K562 (cell line): ENCODE measurements at regions not wholly inside any gene's neighbourhood (a gene's known extent, or its start where the extent isn't known, plus 50 kb on each side); places are given as distances from the start of the nearest gene placed in this dataset.

Experiments
- ATAC-seq: fragments of 200-7000 bp; cut with Tn5 transposase; 3 replicates; pipeline ENCODE4 v1.9.1; 2020; ENCODE audit warnings: moderate library complexity
- BruUV-seq: library from RNA; stranded (reverse); fragments of 400-500 nt; replicated peaks from 2 replicates; lab custom pipeline; 2021; lab: Mats Ljungman, UMichigan
- CTCF ChIA-PET: fragments of 300-600 bp; formaldehyde crosslinking; extraction: SDS; loops from one replicate; lab custom pipeline; 2021; ENCODE audit warnings: low intra/inter-chr PET ratio; lab: Yijun Ruan, JAX
- POLR2A ChIA-PET: fragments of 300-600, 350-650 bp; sonication (Branson Sonifier 250); formaldehyde crosslinking; extraction: SDS; loops from one replicate; lab custom pipeline; 2021; ENCODE audit warnings: antibody characterized with exemption, inconsistent platforms; lab: Yijun Ruan, JAX
- DNase-seq, 4 experiments: peaks; one replicate each; pipeline versions ENCODE4 v3.0.0 to v3.0.0-alpha.2; 2011 to 2018; ENCODE audit warnings: low spot score in 3 of 4, mixed read lengths in 3 of 4; ENCODE audit errors: extremely low read depth in 1 of 4
- FAIRE-seq: peaks from 2 replicates; lab custom pipeline; 2011; peaks lifted over from hg19 to GRCh38; lab: Jason Lieb, UNC
- H2AFZ ChIP-seq: 2 replicates; pipeline ENCODE4 v1.6.0; 2011; ENCODE audit warnings: low read depth, low read length, control low read depth, inconsistent platforms
- H3K27ac ChIP-seq: fragments of 200-600 bp; 3 replicates; pipeline ENCODE4 v1.8.0; 2011; ENCODE audit warnings: low read depth, mild to moderate bottlenecking, control low read depth, inconsistent platforms, low read length, moderate library complexity, mixed read lengths; ENCODE audit errors: extremely low read depth
- H3K27me3 ChIP-seq, 2 experiments: fragments of 300-600 bp in 1 of 2; 2 replicates in 1 of 2; 3 replicates in 1 of 2; pipeline versions ENCODE4 v1.6.0 to v1.8.0; 2011; ENCODE audit warnings: inconsistent platforms in 2 of 2, low read length in 2 of 2, mild to moderate bottlenecking in 1 of 2, mixed read lengths in 1 of 2, moderate library complexity in 1 of 2; ENCODE audit not compliant: control insufficient read depth in 2 of 2, insufficient read depth in 2 of 2
- H3K36me3 ChIP-seq: fragments of 300-600 bp; 3 replicates; pipeline ENCODE4 v1.8.0; 2011; ENCODE audit warnings: mild to moderate bottlenecking, low read length, inconsistent platforms; ENCODE audit not compliant: control insufficient read depth, insufficient read depth
- H3K4me1 ChIP-seq, 2 experiments: fragments of 200-600 bp in 1 of 2; replicated peaks in 1 of 2; 2 replicates in 1 of 2; 3 replicates in 1 of 2; pipeline versions ENCODE4 v1.5.1 to v1.8.0; 2011; ENCODE audit warnings: inconsistent platforms in 2 of 2, low read length in 2 of 2, mild to moderate bottlenecking in 1 of 2, mixed read lengths in 1 of 2, moderate library complexity in 1 of 2; ENCODE audit not compliant: control insufficient read depth in 2 of 2, insufficient read depth in 2 of 2
- H3K4me2 ChIP-seq: 2 replicates; pipeline ENCODE4 v1.6.1; 2011; ENCODE audit warnings: low read length, control low read depth, inconsistent platforms, mixed read lengths; ENCODE audit not compliant: insufficient read depth
- H3K4me3 ChIP-seq: fragments of 200-600 bp; sonication (generic), shearing (Covaris generic); 2 replicates; pipeline ENCODE4 v1.5.1; 2016; ENCODE audit warnings: control low read depth, inconsistent platforms
- H3K79me2 ChIP-seq: fragments of 200-600 bp; 3 replicates; pipeline ENCODE4 v1.8.0; 2011; ENCODE audit warnings: low read length, inconsistent platforms; ENCODE audit not compliant: control insufficient read depth, insufficient read depth
- H3K9ac ChIP-seq, 2 experiments: 2 replicates each; pipeline versions ENCODE4 v1.6.0 to v1.6.1; 2011; ENCODE audit warnings: low read depth in 2 of 2, low read length in 2 of 2, control low read depth in 1 of 2, inconsistent platforms in 1 of 2, mild to moderate bottlenecking in 1 of 2, mixed read lengths in 1 of 2; ENCODE audit not compliant: insufficient read depth in 1 of 2
- H3K9me1 ChIP-seq: one replicate; pipeline ENCODE4 v1.6.0; 2011; ENCODE audit warnings: inconsistent platforms, mild to moderate bottlenecking, low read length, moderate library complexity; ENCODE audit not compliant: control insufficient read depth, insufficient read depth
- H3K9me3 ChIP-seq: replicated peaks from 2 replicates; pipeline ENCODE4 v1.5.1; 2011; ENCODE audit warnings: low read depth, low read length, inconsistent platforms; ENCODE audit not compliant: control insufficient read depth, insufficient read depth
- H4K20me1 ChIP-seq: replicated peaks from 2 replicates; pipeline ENCODE4 v1.6.1; 2011; ENCODE audit warnings: low read length, inconsistent platforms, mixed read lengths; ENCODE audit not compliant: control insufficient read depth, insufficient read depth
- ARID1B ChIP-seq: fragments of 450-650 bp; IDR thresholded peaks from 2 replicates; pipeline ENCODE4 v1.6.1; 2016; ENCODE audit warnings: antibody characterized with exemption, mild to moderate bottlenecking, inconsistent platforms
- NR2C2 ChIP-seq, 2 experiments: fragments of 200-800 bp in 1 of 2; sonication (Bioruptor generic) in 1 of 2; sonication (generic) in 1 of 2; formaldehyde crosslinking in 1 of 2; IDR thresholded peaks; 2 replicates each; pipeline versions ENCODE4 v1.6.1 to v1.8.0; 2016 to 2022; ENCODE audit warnings: mild to moderate bottlenecking in 1 of 2, missing compliant biosample characterization in 1 of 2, missing genetic modification characterization in 1 of 2, missing genetic modification reagents in 1 of 2
- PCBP1 ChIP-seq: fragments of 200-400 bp; formaldehyde crosslinking; IDR thresholded peaks from 2 replicates; pipeline ENCODE4 v1.6.1; 2018; ENCODE audit warnings: mild to moderate bottlenecking, low read depth, low read length; ENCODE audit not compliant: poor library complexity, severe bottlenecking
- SNRNP70 ChIP-seq: fragments of 200-400 bp; formaldehyde crosslinking; optimal IDR thresholded peaks from 2 replicates; pipeline ENCODE3; 2017; ENCODE audit warnings: low read depth, low read length
- STAT5B ChIP-seq: fragments of 250-450 bp; sonication (Bioruptor Pico); IDR thresholded peaks from 2 replicates; pipeline ENCODE4 v1.8.0; 2021; ENCODE audit warnings: mild to moderate bottlenecking, inconsistent platforms
- ZBTB49 ChIP-seq: sonication (generic); formaldehyde crosslinking; IDR thresholded peaks from 2 replicates; pipeline ENCODE4 v1.8.0; 2022; ENCODE audit warnings: missing genetic modification reagents, mild to moderate bottlenecking, borderline replicate concordance
- ZNF274 ChIP-seq: IDR thresholded peaks from 2 replicates; pipeline ENCODE4 v1.6.1; 2011; ENCODE audit warnings: low read depth, mild to moderate bottlenecking, low read length, moderate library complexity, borderline replicate concordance
- WGBS: fragments of 100-300 bp; shearing (Covaris generic); methylation state at CpG from one replicate; pipeline ENCODE4 v1.1.6; 2016; ENCODE audit warnings: low coverage, mixed read lengths; ENCODE audit not compliant: insufficient coverage; ENCODE audit errors: missing lambda C conversion rate; 5-methylcytosine and 5-hydroxymethylcytosine counted together
- in situ Hi-C: fragments of 300-500 bp; cut with MboI; formaldehyde crosslinking; loops from 4 replicates; pipeline ENCODE4 v1.15.0; 2018; ENCODE audit warnings: inconsistent platforms, mixed read lengths
- intact Hi-C: fragments of 100-400 bp; cut with micrococcal nuclease; formaldehyde crosslinking; loops from 2 replicates; pipeline ENCODE4 v1.14.2; 2022
- TF ChIP-seq, protein P1 (sequence below), 2 experiments: IDR thresholded peaks; 2 replicates each; pipeline ENCODE4 v1.6.1; 2011; ENCODE audit warnings: borderline replicate concordance in 1 of 2, control low read depth in 1 of 2, low read depth in 1 of 2, low read length in 1 of 2, mild to moderate bottlenecking in 1 of 2, mixed read lengths in 1 of 2, moderate library complexity in 1 of 2; ENCODE audit not compliant: insufficient read depth in 1 of 2, insufficient read length in 1 of 2, poor library complexity in 1 of 2, severe bottlenecking in 1 of 2; ENCODE audit errors: extremely low read depth in 1 of 2
- TF ChIP-seq, protein P2 (sequence below): fragments of 150-350 bp; IDR thresholded peaks from 2 replicates; pipeline ENCODE4 v1.6.1; 2014; ENCODE audit warnings: low read depth, mild to moderate bottlenecking, low read length, borderline replicate concordance

DNA sequence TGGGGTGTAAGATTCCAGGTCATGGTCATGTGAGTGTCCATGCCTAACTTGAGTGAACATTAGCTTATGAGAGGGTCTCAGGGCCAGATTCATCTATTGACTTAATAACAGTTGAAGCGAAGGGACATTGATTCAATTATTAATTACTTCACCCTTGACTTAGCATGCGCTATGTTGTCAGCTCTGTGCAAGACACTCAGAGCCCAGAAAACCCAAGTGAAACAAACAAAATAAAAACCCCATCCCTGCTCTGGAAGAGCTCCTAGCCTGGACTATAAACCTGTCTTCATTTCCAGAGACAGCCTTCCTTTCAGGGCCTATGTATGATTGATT, 66.0 kb upstream of the TNS3 start (continued):
- TF ChIP-seq ARID1B (no peak), ZNF274 (no peak)

DNA sequence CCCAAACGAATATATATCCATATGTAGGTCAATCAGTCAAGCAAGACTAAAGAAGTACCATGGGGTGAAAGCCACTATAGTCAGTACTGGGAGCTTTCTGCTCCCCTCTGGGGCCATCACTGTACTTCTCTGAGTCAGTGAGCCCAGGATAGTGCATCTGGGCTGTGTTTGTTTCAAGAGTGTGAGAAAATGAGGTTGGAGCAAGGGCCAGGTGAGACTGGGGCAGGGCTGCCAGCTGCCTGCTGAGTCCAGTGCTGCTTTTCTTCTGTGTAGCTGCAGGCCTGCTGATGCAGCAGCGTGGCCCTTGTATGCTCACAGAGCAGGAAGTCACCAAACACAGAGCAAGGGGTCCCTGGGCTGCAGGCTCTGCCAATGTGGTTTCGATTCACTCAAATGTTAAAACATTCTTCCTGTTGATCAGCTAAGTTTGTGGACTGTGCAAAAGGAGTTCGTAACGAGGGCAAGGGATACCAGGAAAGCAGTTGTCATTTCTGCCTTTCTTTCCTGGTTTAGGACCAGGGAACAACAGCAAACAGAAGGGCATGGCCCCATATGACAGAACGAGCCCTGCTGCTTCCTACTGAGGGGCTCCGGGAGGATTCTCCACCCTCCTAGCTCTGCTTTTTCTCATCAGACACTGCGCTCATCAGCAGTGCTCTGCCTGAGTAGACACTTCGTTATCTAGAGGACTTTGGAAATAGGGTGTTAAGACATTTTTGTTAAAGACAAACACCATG, 65.4 kb upstream of the TNS3 start:
- CTCF ChIA-PET = no interaction called here

More for the DNA sequence above, 65.4 kb upstream of the TNS3 start:
- no peak overlapping the region for H3K27ac ChIP-seq
- intact Hi-C loops (no loop called here), in situ Hi-C loops (no loop called here)
- POLR2A ChIA-PET = no interaction called here
- no peak overlapping the region for H3K4me3 ChIP-seq
- peaks cover 0 to 33% of the 10 kb centered on the region in 2 experiments; a peak in 2 of 5 replicates for H3K27me3 ChIP-seq
- ATAC-seq = no peak
- no peak overlapping the region for H3K9ac ChIP-seq
- no peaks in the 10 kb centered on the region for H3K9me3 ChIP-seq
- TF ChIP-seq, protein P1, sequence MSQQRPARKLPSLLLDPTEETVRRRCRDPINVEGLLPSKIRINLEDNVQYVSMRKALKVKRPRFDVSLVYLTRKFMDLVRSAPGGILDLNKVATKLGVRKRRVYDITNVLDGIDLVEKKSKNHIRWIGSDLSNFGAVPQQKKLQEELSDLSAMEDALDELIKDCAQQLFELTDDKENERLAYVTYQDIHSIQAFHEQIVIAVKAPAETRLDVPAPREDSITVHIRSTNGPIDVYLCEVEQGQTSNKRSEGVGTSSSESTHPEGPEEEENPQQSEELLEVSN (IDR thresholded peaks at IDR 0.05; ENCODE audit: borderline replicate concordance in 1 of 2, extremely low read depth in 1 of 2, insufficient read depth in 1 of 2, insufficient read length in 1 of 2, low read depth in 1 of 2, low read length in 1 of 2, poor library complexity in 1 of 2, severe bottlenecking in 1 of 2) = no peak
- TF ChIP-seq STAT5B (CRISPR knock-in tag) (no peak), NR2C2 (CRISPR knock-in tag; IDR thresholded peaks at IDR 0.05) (no peak), NR2C2 (tag; IDR thresholded peaks at IDR 0.05) (no peak), PCBP1 (no peak), SNRNP70 (no peak), ZBTB49 (CRISPR knock-in tag) (no peak)
- TF ChIP-seq, protein P2, sequence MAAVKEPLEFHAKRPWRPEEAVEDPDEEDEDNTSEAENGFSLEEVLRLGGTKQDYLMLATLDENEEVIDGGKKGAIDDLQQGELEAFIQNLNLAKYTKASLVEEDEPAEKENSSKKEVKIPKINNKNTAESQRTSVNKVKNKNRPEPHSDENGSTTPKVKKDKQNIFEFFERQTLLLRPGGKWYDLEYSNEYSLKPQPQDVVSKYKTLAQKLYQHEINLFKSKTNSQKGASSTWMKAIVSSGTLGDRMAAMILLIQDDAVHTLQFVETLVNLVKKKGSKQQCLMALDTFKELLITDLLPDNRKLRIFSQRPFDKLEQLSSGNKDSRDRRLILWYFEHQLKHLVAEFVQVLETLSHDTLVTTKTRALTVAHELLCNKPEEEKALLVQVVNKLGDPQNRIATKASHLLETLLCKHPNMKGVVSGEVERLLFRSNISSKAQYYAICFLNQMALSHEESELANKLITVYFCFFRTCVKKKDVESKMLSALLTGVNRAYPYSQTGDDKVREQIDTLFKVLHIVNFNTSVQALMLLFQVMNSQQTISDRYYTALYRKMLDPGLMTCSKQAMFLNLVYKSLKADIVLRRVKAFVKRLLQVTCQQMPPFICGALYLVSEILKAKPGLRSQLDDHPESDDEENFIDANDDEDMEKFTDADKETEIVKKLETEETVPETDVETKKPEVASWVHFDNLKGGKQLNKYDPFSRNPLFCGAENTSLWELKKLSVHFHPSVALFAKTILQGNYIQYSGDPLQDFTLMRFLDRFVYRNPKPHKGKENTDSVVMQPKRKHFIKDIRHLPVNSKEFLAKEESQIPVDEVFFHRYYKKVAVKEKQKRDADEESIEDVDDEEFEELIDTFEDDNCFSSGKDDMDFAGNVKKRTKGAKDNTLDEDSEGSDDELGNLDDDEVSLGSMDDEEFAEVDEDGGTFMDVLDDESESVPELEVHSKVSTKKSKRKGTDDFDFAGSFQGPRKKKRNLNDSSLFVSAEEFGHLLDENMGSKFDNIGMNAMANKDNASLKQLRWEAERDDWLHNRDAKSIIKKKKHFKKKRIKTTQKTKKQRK = no peak
- H4K20me1 ChIP-seq = no peaks in the 10 kb centered on the region
- BruUV-seq = no TSS peak
- no peak for DNase-seq
- FAIRE-seq = no peak
- H2AFZ ChIP-seq = no peak overlapping the region
- WGBS = 0% methylated on average over 9 of the region's 9 CpGs
- H3K9me1 ChIP-seq = no peaks in the 10 kb centered on the region
- H3K36me3 ChIP-seq = no peaks in the 10 kb centered on the region
- no peaks in the 10 kb centered on the region for H3K79me2 ChIP-seq
- H3K4me1 ChIP-seq = no peaks in the 10 kb centered on the region
- no peak overlapping the region for H3K4me2 ChIP-seq
